Coronary artery (tissue), 2 donors: ENCODE measurements at regions not wholly inside any gene's neighbourhood (a gene's known extent, or its start where the extent isn't known, plus 50 kb on each side); places are given as distances from the start of the nearest gene placed in this dataset.
A peak's percentile ranks its signal among the peaks of the same experiment; 100 is the strongest.
"Not testable (repeated sequence)": the region's sequence is repeated elsewhere in the genome, so short reads cannot be mapped to it uniquely, and the experiment has no call there.

ENCODE experiments used
- DNase-seq: peaks from one replicate; pipeline ENCODE4 v3.0.0-alpha.2; 2017; ENCODE audit warnings: low spot score
- H3K27ac ChIP-seq, 2 donors: fragments of 200-600 bp; sonication (generic); one replicate each; pipeline ENCODE4 v1.5.1; 2016 to 2019
- H3K4me3 ChIP-seq: fragments of 200-600 bp; sonication (generic); 2 replicates; pipeline ENCODE4 v1.5.1; 2016; ENCODE audit warnings: mild to moderate bottlenecking, moderate library complexity
- CTCF ChIP-seq: fragments of 200-600 bp; sonication (generic); IDR thresholded peaks from one replicate; pipeline ENCODE4 v1.5.1; 2019; ENCODE audit warnings: antibody characterized with exemption

- no peak for DNase-seq
- H3K27ac ChIP-seq = no peak overlapping the region
- TF ChIP-seq CTCF = no peak
- H3K4me3 ChIP-seq = no peak overlapping the region
Measured at GRCh38 chr14:105701456-105702274, 175.3 kb downstream of the TMEM121 start.

- TF ChIP-seq CTCF = no peak
- DNase-seq = no peak
Measured at GRCh38 chr14:105702275-105702817, 176.0 kb downstream of the TMEM121 start.

GRCh38 chr14:105703044-105703665 lies 176.8 kb downstream of the TMEM121 start:
- not testable (repeated sequence) for DNase-seq, H3K27ac ChIP-seq

More at GRCh38 chr14:105702275-105702817, 176.0 kb downstream of the TMEM121 start:
- Histone ChIP-seq H3K4me3 (no peak overlapping the region), H3K27ac (no peak overlapping the region)

GRCh38 chr14:105704091-105704490 lies 177.7 kb downstream of the TMEM121 start:
- not testable (repeated sequence) for H3K4me3 ChIP-seq

More at GRCh38 chr14:105703044-105703665, 176.8 kb downstream of the TMEM121 start:
- H3K4me3 ChIP-seq = not testable (repeated sequence)

GRCh38 chr14:105704492-105704891 lies 178.1 kb downstream of the TMEM121 start:
- not testable (repeated sequence) for DNase-seq, H3K4me3 ChIP-seq

More at GRCh38 chr14:105704091-105704490, 177.7 kb downstream of the TMEM121 start:
- peak; percentile 9 for DNase-seq
- not testable (repeated sequence) for H3K27ac ChIP-seq

GRCh38 chr14:105705512-105705861 lies 179.1 kb downstream of the TMEM121 start:
- H3K4me3 ChIP-seq, H3K27ac ChIP-seq, DNase-seq: not testable (repeated sequence)

More at GRCh38 chr14:105704492-105704891, 178.1 kb downstream of the TMEM121 start:
- H3K27ac ChIP-seq = not testable (repeated sequence)

GRCh38 chr14:105705862-105706700 lies 179.7 kb downstream of the TMEM121 start:
- peak; percentile 61 for DNase-seq
- H3K27ac ChIP-seq, H3K4me3 ChIP-seq: not testable (repeated sequence)

GRCh38 chr14:105706701-105707019 lies 180.3 kb downstream of the TMEM121 start:
- H3K4me3 ChIP-seq, H3K27ac ChIP-seq: not testable (repeated sequence)
- peak; percentile 7 for DNase-seq

- peak; percentile 69 for DNase-seq
- not testable (repeated sequence) for H3K4me3 ChIP-seq, H3K27ac ChIP-seq
Measured at GRCh38 chr14:105707099-105707498, 180.7 kb downstream of the TMEM121 start.

- not testable (repeated sequence) for H3K27ac ChIP-seq, H3K4me3 ChIP-seq
- peak; percentile 50 for DNase-seq
Measured at GRCh38 chr14:105707723-105708151, 181.4 kb downstream of the TMEM121 start.

GRCh38 chr14:105708251-105709134 lies 182.1 kb downstream of the TMEM121 start:
- DNase-seq = peak; percentile 53
- H3K27ac ChIP-seq, H3K4me3 ChIP-seq: not testable (repeated sequence)
